Cardiac muscle cell (in vitro differentiated cells and primary cell): ENCODE measurements at regions not wholly inside any gene's neighbourhood (a gene's known extent, or its start where the extent isn't known, plus 50 kb on each side); places are given as distances from the start of the nearest gene placed in this dataset.

Experiments used
- DNase-seq, 2 donors: peaks; one replicate each; pipeline versions ENCODE4 v3.0.0 to v3.0.0-alpha.2; 2010 to 2017; ENCODE audit warnings: low read depth in 1 of 2, low spot score in 1 of 2
- H3K27ac ChIP-seq: fragments of 200-600 bp; sonication (generic); 2 replicates; pipeline ENCODE4 v1.5.1; 2016
- H3K27me3 ChIP-seq: fragments of 200-600 bp; sonication (generic); 2 replicates; pipeline ENCODE4 v1.6.0; 2016; ENCODE audit warnings: control low read depth
- H3K36me3 ChIP-seq: fragments of 200-600 bp; sonication (generic); 2 replicates; pipeline ENCODE4 v1.5.1; 2016; ENCODE audit warnings: control low read depth
- H3K4me1 ChIP-seq: fragments of 200-600 bp; sonication (generic); 2 replicates; pipeline ENCODE4 v1.8.1; 2017; ENCODE audit warnings: low read depth, mild to moderate bottlenecking, mixed run types
- H3K4me3 ChIP-seq: fragments of 200-600 bp; sonication (generic); 2 replicates; pipeline ENCODE4 v1.5.1; 2016; ENCODE audit warnings: mild to moderate bottlenecking
- H3K9me3 ChIP-seq: fragments of 200-600 bp; sonication (generic); 2 replicates; pipeline ENCODE4 v1.5.1; 2017; ENCODE audit warnings: low read depth, mild to moderate bottlenecking, control low read depth
- CTCF ChIP-seq: IDR thresholded peaks from 2 replicates; pipeline ENCODE4 v1.5.1; 2012; ENCODE audit warnings: low read depth, mild to moderate bottlenecking, low read length

DNA sequence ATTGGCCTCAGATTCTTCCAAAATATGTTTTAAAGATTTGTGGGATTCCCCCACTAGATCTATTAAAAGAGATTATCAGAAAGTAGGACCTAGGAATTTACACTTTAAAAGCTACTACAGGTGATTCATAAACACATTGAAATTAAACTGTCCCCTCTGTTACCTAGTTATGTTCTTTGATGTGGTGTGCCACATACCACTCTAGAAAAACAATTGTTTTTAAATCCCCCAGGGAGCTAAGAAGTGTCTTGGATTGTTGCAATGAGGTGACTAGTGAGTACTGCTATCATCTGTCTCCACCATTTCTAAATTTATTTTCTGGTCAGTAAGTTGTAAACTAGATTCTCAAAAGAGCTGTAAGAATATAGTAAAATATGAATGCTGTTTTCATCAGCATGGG, 214.5 kb upstream of the DOK6 start:
- H3K4me1 ChIP-seq, result no peaks in the 10 kb centered on the region
- no peak overlapping the region for H3K4me3 ChIP-seq
- no peaks in the 10 kb centered on the region for H3K9me3 ChIP-seq
- no peak for TF ChIP-seq CTCF
- H3K36me3 ChIP-seq, result no peaks in the 10 kb centered on the region
- no peak for DNase-seq
- no peak overlapping the region for H3K27ac ChIP-seq
- H3K27me3 ChIP-seq, result no peaks in the 10 kb centered on the region

GRCh38 chr18:69196336-69196735, 204.4 kb upstream of the DOK6 start:
- H3K4me1 ChIP-seq, result no peaks in the 10 kb centered on the region
- H3K27me3 ChIP-seq, result no peaks in the 10 kb centered on the region
- no peaks in the 10 kb centered on the region for H3K9me3 ChIP-seq
- no peaks in the 10 kb centered on the region for H3K36me3 ChIP-seq
- H3K27ac ChIP-seq, result no peak overlapping the region
- DNase-seq, result no peak
- TF ChIP-seq CTCF, result no peak
- H3K4me3 ChIP-seq, result no peak overlapping the region

DNA sequence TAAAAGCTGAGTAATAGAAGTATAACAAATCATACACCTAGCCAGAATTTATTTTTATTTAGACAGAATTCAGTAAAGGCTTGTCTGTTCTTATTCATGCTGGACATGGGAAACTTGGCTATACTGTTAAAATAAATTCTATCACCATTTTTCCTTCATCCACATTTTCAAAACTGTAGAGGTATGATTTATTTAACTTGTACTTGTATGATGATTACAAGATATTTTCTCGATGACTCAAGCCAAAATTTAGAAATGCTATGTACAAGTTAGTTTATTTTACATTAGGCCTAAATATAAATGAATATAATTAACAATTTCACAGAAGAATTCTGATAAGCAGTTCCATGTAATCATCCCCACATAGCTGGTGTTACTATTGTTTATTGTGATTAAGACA, 194.8 kb upstream of the DOK6 start:
- no peaks in the 10 kb centered on the region for H3K9me3 ChIP-seq
- no peak for TF ChIP-seq CTCF
- H3K4me3 ChIP-seq, result no peak overlapping the region
- H3K4me1 ChIP-seq, result no peaks in the 10 kb centered on the region
- H3K27me3 ChIP-seq, result no peaks in the 10 kb centered on the region
- no peak overlapping the region for H3K27ac ChIP-seq
- no peak for DNase-seq
- no peaks in the 10 kb centered on the region for H3K36me3 ChIP-seq

GRCh38 chr18:69208545-69208944, 192.1 kb upstream of the DOK6 start:
- no peaks in the 10 kb centered on the region for H3K27me3 ChIP-seq
- H3K36me3 ChIP-seq, result no peaks in the 10 kb centered on the region
- TF ChIP-seq CTCF, result no peak
- H3K9me3 ChIP-seq, result no peaks in the 10 kb centered on the region
- no peak for DNase-seq
- H3K4me3 ChIP-seq, result no peak overlapping the region
- no peaks in the 10 kb centered on the region for H3K4me1 ChIP-seq
- no peak overlapping the region for H3K27ac ChIP-seq

DNA sequence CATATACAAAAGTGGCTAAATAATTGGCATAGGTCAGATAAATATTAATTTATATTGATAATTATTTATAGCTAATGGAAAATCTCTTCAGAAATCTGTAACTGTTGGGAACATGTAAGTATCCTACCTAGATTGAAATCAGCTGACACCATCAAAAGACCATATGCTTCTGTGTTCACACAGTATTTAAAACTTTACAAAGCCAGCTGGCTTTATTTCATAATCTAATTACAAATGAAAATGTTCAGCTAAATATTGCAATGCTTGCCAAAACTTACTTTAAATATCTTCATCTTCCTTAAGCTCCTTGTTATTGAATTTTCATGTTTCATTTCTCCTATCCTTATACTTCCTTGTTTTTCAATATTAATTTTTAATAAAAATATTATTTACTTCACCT, 190.9 kb upstream of the DOK6 start:
- Histone ChIP-seq H3K27me3 (no peaks in the 10 kb centered on the region), H3K27ac (no peak overlapping the region), H3K36me3 (no peaks in the 10 kb centered on the region), H3K4me3 (no peak overlapping the region), H3K4me1 (no peaks in the 10 kb centered on the region), H3K9me3 (no peaks in the 10 kb centered on the region)
- DNase-seq, result no peak
- no peak for TF ChIP-seq CTCF

GRCh38 chr18:69213842-69214241, 186.8 kb upstream of the DOK6 start:
- no peaks in the 10 kb centered on the region for H3K27me3 ChIP-seq
- no peak overlapping the region for H3K4me3 ChIP-seq
- no peaks in the 10 kb centered on the region for H3K36me3 ChIP-seq
- no peak overlapping the region for H3K27ac ChIP-seq
- no peak for DNase-seq
- peaks cover 16% of the 10 kb centered on the region for H3K4me1 ChIP-seq
- H3K9me3 ChIP-seq, result no peaks in the 10 kb centered on the region
- no peak for TF ChIP-seq CTCF
